GM21526 (cell line): ENCODE measurements at regions not wholly inside any gene's neighbourhood (a gene's known extent, or its start where the extent isn't known, plus 50 kb on each side); places are given as distances from the start of the nearest gene placed in this dataset.
"Not testable (repeated sequence)": the region's sequence is repeated elsewhere in the genome, so short reads cannot be mapped to it uniquely, and the experiment has no call there.

Source experiments
- ATAC-seq: cut with Tn5 transposase; IDR thresholded peaks from one replicate; pipeline ENCODE4 v1.9.1; 2021; ENCODE audit warnings: moderate library complexity; ENCODE audit not compliant: unreplicated experiment, low FRiP score

- ATAC-seq: not testable (repeated sequence)
Measured at GRCh38 chr1:146521804-146522203, 293.0 kb upstream of the NOTCH2NLA start.

- ATAC-seq: not testable (repeated sequence)
Measured at GRCh38 chr1:146513754-146514153, 284.9 kb upstream of the NOTCH2NLA start.

GRCh38 chr1:146511047-146511777, 282.4 kb upstream of the NOTCH2NLA start:
- not testable (repeated sequence) for ATAC-seq

DNA sequence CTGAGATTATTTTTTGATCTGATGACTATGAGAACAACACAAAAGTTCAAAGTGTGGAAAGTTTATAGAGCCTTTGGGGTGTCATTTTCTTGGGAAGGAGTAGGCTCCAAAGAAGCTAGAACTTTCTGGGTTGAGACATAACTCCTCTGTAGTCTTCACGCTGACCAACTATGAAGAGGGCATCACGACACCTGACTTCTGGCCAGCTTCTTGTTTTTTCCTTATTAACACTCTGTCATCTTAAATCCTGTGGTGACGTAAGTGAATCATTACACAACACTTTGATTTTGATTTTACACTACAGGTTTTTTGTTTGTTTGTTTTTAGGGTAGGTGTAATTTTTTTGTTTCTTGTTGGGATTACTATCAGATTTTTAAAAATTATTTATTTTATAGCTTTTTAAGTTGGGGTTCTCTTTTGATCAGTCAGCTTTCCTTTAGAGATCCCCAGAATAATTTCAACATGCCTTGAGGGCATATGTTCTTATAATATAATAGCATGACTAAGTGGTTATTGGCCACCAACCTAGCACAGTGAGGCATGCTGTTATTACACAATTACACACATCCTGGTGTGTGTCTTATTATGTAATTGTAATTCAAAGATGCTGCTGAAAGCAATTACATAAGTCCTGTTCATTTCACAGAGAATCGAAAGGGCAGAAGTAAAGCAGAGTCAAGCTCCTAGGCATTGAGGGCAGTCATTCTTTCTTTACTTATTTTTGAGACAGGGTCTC, 281.6 kb upstream of the NOTCH2NLA start:
- not testable (repeated sequence) for ATAC-seq

DNA sequence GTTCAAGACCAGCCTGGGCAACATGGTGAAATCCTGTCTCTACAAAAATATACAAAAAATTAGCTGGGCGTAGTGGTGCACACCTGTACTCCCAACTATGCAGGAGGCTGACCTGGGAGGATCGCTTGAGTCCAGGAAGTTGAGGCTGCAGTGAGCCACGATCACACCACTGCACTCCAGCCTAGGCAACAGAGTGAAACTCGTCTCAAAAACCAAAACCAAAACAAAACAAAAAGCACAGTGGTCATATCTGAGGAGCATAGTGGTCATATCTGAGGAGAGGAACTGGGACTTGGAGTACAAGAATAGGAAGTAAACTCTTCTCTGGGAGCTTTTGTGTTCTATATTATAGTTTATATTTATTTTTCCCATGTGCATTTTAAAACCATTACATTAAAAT, 275.3 kb upstream of the NOTCH2NLA start:
- not testable (repeated sequence) for ATAC-seq

DNA sequence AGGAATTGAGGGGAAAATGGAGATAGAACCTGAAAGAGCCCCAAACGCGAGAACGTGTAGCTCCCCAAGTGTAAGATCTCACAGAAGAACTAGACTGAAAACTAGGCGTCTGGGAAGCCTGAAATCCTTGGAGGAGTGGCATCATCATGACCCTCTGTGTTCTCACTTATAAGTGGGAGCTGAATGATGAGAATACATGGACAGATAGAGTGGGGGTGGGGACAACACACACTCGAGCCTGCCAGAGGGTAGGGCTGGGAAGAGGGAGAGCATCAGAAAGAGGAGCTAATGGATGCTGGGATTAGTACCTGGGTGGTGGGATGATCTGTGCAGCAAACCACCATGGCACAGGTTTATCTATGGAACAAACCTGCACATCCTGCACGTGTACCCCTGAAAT, 258.7 kb upstream of the NOTCH2NLA start:
- ATAC-seq: not testable (repeated sequence)

- ATAC-seq: not testable (repeated sequence)
Measured at GRCh38 chr1:146487155-146487554, 258.3 kb upstream of the NOTCH2NLA start.

DNA sequence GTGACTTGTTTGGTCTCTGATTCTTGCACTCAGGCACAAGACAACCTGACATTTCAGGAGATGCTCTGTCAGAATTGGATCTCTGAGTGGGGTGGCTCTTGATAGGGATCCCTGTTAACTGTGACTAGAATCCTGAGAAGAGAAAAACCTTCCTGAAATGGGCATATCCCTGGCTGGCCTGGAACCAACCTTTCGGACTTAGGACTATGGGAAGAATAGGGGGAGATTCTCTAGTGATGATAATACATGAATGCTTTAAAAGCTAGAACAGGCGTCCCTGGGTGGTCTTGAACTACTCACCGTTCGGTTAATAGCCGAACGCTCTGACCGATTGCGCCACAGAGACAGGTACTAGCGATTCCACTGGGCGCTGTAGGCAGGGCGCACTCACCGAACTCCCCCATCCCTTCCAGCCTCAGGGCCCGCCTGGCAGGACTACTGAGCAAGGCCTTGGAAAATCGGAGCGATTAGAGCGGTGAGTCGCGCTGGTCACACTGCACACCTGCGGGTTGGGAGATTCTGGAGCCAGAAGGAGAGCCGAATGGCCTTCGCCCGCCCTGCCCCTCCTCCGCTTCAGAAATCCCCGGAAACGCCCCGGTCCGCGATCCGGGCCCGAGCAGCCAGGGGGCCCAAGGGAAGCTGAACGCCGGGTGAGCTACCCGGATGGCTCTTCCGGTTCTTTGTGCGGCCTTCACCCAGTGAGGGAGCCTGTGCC, 257.6 kb upstream of the NOTCH2NLA start:
- not testable (repeated sequence) for ATAC-seq

GRCh38 chr1:146484195-146484594, 255.4 kb upstream of the NOTCH2NLA start:
- not testable (repeated sequence) for ATAC-seq

GRCh38 chr1:146479188-146479587, 250.4 kb upstream of the NOTCH2NLA start:
- ATAC-seq: not testable (repeated sequence)

GRCh38 chr1:146478125-146478720, 249.4 kb upstream of the NOTCH2NLA start:
- not testable (repeated sequence) for ATAC-seq

DNA sequence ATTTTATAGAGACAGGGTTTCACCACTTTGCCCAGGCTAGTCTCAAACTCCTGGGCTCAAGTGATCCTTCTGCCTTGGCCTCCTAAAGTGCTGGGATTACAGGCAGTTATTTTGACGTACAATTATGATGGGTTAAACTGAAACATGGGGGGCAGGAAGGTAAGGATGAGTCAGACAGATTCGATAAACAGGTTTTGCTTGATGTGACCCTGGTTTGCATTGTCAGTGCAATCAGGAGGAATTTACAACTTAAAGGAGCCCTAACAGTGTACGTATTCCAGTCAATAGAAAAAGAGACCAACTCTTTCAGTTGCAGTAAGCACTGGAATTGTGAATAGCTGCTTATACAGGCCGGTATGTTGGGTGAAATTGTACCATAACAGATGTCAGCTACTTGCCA, 246.3 kb upstream of the NOTCH2NLA start:
- ATAC-seq: not testable (repeated sequence)

GRCh38 chr1:146474216-146474615, 245.4 kb upstream of the NOTCH2NLA start:
- not testable (repeated sequence) for ATAC-seq

DNA sequence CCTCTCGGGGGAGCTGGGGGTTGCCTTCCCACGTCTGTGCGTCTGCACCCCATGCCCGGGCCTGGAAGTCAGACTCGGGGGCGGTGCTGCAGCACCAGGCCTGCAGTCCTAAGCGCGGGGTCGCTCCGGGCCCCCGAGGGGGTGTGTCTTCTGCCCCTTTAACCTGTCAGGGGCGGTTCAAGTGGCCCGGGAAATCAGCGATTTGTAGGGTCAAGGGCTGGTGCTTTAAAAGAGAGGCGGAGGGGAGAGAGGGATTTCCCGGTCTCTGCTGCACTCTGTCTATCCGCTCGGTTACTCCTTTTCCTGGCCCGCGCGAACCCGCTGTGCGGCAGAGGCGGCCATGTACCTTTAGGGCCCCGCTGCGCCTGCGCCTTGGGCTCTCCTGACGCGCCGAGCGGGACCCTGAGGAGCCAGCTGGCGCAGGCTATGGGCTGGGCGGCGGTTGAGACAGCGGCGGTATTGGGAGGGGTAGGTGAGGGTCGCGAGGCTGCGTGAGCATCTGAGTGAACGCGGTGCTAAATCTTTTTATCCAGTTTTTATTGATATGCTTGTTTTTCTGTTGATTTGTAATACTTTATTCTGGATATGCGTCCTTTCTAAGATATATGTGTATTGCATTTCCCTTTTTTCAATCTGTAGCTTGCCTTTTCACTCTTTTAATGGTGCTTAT, 243.5 kb upstream of the NOTCH2NLA start:
- ATAC-seq: peak; percentile 88

DNA sequence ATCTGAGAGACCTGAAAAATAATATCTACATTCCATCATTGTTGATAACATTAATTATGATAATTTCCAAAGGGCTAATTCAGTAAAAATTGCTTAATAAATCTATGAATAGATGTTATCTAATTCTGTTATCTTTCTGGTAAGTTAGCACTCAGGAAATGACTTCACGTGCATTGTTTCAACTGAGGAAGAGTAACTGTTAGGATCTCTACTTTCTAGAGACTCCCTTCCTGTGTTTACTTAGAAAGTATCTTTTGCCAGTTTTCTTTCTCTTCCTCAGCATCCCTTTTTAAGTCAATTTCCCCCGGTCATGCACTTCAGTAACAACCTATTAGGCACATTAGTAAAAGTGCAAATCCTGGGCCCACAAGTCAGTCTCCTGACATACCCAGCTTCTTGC, 231.1 kb upstream of the NOTCH2NLA start:
- not testable (repeated sequence) for ATAC-seq

GRCh38 chr1:146459308-146459707, 230.5 kb upstream of the NOTCH2NLA start:
- not testable (repeated sequence) for ATAC-seq

DNA sequence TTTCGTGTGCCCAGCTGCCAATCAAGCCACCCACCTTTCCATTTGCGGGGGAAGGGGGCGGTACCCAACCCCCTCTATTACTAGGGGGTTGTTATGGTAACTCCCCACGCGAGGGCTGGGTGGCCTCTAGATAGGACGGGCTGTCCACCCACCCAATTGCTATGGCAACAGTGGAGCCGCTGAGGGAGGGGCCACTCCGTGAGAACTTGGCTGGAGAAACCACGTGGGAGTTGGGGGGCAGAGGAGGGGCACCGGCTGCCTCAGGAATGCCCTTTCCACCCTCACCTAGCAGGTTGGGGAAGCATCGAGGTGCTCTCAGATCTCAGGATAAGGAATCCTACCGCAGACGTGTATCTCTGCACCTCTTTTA, 220.0 kb upstream of the NOTCH2NLA start:
- ATAC-seq: not testable (repeated sequence)

- ATAC-seq: not testable (repeated sequence)
Measured at GRCh38 chr1:146448212-146448876, 219.5 kb upstream of the NOTCH2NLA start.

DNA sequence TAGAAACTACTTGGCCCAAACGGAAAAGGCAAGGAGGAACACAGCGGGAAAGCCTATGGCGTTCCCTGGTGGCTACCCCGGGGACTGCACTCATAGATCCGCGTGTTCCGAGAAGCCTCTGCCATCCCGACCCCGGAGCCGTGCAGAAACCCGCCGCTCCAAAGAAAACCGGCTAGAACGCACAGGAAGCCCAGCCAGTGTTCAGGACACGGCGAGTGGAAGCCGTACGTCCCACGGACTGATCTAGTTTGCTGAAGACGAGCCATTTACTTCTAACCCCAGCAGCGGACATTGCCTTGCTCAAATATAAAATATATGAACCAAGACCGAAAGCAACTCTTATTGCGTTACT, 215.0 kb upstream of the NOTCH2NLA start:
- not testable (repeated sequence) for ATAC-seq
